Astrocyte of the spinal cord (primary cell): ENCODE measurements at regions not wholly inside any gene's neighbourhood (a gene's known extent, or its start where the extent isn't known, plus 50 kb on each side); places are given as distances from the start of the nearest gene placed in this dataset.
"Not testable (repeated sequence)": the region's sequence is repeated elsewhere in the genome, so short reads cannot be mapped to it uniquely, and the experiment has no call there.

Source experiments
- DNase-seq: peaks from one replicate; pipeline ENCODE4 v3.0.0; 2011; ENCODE audit warnings: low read depth, low spot score
- H3K4me3 ChIP-seq: 2 replicates; pipeline ENCODE4 v1.5.1; 2011; ENCODE audit warnings: low read depth, mild to moderate bottlenecking, low read length, moderate library complexity
- in situ Hi-C: cut with HindIII; loops from 2 replicates; pipeline ENCODE4 v1.10.0; 2017; ENCODE audit warnings: low sequenced_read_pairs
- TF ChIP-seq, protein P1 (sequence below): IDR thresholded peaks from 2 replicates; pipeline ENCODE4 v1.5.1; 2012; ENCODE audit warnings: low read depth, mild to moderate bottlenecking, low read length, inconsistent platforms

DNA sequence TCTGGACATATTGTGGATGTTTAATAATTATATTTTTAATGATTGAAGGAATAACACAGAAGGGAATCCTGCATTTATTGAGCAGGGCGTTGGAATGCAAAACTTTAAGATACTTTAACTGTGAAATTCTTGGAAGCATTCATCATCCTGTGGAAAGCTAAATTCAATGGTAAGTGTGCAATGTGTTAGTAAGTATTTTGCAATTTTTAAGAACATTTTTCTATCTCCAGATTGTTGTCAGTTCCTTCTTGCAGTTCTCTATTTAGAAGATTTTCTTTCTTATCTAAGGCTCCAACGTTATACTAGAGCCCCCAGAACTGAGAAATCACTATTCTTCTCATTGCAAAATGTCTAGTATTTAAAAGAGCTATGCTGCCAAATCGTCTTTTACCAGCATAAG, 132.2 kb upstream of the TSC22D2 start:
- TF ChIP-seq, protein P1, sequence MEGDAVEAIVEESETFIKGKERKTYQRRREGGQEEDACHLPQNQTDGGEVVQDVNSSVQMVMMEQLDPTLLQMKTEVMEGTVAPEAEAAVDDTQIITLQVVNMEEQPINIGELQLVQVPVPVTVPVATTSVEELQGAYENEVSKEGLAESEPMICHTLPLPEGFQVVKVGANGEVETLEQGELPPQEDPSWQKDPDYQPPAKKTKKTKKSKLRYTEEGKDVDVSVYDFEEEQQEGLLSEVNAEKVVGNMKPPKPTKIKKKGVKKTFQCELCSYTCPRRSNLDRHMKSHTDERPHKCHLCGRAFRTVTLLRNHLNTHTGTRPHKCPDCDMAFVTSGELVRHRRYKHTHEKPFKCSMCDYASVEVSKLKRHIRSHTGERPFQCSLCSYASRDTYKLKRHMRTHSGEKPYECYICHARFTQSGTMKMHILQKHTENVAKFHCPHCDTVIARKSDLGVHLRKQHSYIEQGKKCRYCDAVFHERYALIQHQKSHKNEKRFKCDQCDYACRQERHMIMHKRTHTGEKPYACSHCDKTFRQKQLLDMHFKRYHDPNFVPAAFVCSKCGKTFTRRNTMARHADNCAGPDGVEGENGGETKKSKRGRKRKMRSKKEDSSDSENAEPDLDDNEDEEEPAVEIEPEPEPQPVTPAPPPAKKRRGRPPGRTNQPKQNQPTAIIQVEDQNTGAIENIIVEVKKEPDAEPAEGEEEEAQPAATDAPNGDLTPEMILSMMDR, result no peak
- no peak for DNase-seq
- in situ Hi-C loops, result no loop called here
- H3K4me3 ChIP-seq, result no peak overlapping the region

DNA sequence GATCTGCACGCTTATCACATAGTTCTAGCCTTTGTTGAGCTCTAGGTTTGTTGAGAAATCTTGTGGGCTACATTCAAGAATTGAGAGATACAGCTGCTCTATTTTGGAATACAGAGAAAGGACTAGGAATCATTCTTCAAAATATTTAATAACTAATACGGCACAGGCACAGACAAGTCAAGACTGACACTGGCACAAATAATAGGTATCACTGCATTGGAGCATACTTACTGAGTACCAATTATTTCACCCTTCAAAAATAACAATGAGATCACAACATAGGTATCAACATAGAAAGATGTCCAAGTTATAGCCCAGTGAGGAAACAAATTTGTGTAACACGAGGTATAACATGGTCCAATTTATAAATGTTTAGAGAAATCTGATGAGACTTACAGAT, 133.7 kb upstream of the TSC22D2 start:
- no peak for DNase-seq

DNA sequence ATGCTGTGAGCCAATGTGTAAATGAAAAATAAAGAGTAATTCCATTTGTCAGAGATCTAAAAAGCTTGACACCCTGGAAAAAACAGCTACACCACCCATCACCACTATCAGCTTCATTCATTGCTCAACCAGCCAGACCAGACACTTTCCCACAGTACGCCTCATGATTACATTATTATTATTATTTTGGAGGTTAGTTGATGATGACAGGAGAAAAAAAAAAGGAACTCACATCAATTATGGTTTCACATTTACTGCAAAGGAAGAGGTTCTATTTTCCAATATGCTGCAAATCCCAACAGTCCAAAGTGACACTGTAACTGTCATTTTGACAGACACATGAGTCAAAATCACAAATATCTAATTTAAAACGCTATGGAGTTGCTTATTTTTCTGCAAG, 134.7 kb upstream of the TSC22D2 start:
- TF ChIP-seq, protein P1, result no peak
- H3K4me3 ChIP-seq, result no peak overlapping the region
- in situ Hi-C loops, result no loop called here
- DNase-seq, result no peak

More for the DNA sequence above, 133.7 kb upstream of the TSC22D2 start:
- TF ChIP-seq, protein P1, result no peak
- H3K4me3 ChIP-seq, result no peak overlapping the region
- in situ Hi-C loops, result no loop called here

DNA sequence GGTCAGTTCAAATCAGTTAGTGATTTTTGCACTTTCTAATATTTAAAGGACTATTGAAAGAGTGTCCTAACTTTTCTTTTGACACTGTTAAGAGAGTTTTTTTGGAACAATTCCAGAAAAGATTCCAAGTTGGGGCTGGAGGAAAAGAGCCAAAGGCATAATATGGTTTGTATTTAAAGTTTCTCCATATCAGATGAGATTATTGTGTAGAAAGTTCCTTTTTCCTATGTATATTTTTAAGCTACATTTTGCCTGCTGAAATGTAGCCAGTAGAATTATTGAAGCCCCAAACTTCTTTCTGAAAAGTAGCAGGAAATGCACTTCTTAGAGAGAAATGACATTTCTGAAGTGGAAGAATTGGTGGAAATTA, 136.5 kb upstream of the TSC22D2 start:
- H3K4me3 ChIP-seq, result no peak overlapping the region
- DNase-seq, result no peak
- in situ Hi-C loops, result no loop called here
- TF ChIP-seq, protein P1, result no peak

DNA sequence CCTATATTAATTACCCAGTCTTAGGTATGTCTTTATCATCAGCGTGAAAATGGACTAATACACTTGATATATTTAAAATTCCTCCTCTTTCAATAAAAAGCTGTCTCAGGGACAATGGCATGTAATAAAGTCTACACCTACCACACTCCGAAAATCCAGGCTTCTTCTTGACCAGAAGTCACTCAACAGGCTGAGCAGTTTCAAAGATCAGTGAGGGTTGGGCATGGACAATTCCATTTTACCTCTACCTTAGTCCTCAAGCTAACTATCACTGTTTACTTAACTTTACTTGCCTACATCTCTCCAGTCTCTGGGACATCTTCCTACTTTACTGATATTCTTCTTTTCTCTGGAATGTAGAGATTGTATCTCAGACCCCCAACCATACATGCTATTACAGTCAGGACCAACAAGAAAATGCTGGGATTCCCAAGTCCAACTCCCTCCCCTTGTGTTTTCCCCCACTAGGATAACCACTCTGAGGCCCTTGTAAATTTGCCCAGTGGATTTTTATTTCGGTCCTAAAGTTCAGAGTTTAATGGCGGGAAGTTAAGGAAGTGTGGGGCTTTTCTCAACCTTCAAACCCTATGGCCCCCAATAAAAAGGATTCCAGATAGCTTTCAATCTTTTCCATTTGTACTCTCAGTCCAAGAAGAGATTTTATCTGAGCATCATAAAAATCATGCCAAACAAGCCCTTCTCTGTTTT, 137.1 kb upstream of the TSC22D2 start:
- H3K4me3 ChIP-seq, result no peak overlapping the region
- in situ Hi-C loops, result no loop called here
- DNase-seq, result no peak
- TF ChIP-seq, protein P1, result no peak

DNA sequence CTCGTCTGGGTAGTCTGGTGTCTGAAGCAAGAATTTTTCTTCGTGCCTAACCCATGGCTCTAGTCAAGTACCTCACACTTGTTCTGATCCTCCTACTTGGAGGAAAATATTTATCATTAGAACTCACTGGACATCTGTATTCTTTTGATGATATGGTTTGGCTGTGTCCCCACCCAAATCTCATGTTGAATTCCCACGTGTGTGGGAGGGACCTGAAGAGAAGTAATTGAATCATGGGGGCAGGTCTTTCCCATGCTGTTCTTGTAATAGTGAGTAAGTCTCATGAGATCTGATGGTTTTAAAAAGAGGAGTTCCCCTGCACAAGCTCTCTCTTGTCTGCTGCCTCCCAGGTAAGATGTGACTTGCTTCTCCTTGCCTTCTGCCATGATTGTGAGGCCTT, 137.7 kb upstream of the TSC22D2 start:
- in situ Hi-C loops, result not testable (repeated sequence)

DNA sequence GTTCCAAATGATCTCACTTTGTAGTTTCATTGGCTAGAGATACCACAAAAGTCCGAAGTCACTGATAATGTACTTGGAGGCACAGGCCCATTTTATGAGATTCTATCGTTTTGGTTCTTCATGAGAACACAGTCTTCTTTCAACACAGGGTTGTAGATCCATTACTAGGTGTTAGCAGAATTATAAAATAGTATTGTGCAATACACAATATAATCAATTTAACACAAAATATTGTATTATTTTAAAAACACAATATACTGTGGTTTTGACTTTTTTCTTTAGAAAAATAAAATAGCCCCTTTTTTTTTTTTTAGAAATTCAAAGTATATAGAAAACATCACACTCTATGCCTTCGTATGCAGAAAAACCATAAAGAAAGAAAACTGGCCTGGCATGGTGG, 138.6 kb upstream of the TSC22D2 start:
- no peak overlapping the region for H3K4me3 ChIP-seq
- DNase-seq, result no peak
- TF ChIP-seq, protein P1, result no peak
- in situ Hi-C loops, result no loop called here

More for the DNA sequence above, 137.7 kb upstream of the TSC22D2 start:
- not testable (repeated sequence) for DNase-seq, H3K4me3 ChIP-seq
